Keratinocyte (primary cell): ENCODE measurements at regions not wholly inside any gene's neighbourhood (a gene's known extent, or its start where the extent isn't known, plus 50 kb on each side); places are given as distances from the start of the nearest gene placed in this dataset.

ENCODE experiments used
- EZH2 ChIP-seq: IDR thresholded peaks from one replicate; pipeline ENCODE4 v1.6.1; 2012; ENCODE audit warnings: inconsistent platforms, mild to moderate bottlenecking, low read length, moderate library complexity
- TF ChIP-seq, protein P1 (sequence below), 3 experiments: IDR thresholded peaks in 1 of 3; conservative IDR thresholded peaks in 1 of 3; optimal IDR thresholded peaks in 1 of 3; 2 replicates in 2 of 3; 3 replicates in 1 of 3; pipeline versions ENCODE3 to v1.5.1; 2011; ENCODE audit warnings: low read length in 3 of 3, mild to moderate bottlenecking in 3 of 3, moderate library complexity in 2 of 3, control low read depth in 1 of 3, inconsistent platforms in 1 of 3; ENCODE audit not compliant: insufficient read depth in 2 of 3; ENCODE audit errors: extremely low read depth in 1 of 3

DNA sequence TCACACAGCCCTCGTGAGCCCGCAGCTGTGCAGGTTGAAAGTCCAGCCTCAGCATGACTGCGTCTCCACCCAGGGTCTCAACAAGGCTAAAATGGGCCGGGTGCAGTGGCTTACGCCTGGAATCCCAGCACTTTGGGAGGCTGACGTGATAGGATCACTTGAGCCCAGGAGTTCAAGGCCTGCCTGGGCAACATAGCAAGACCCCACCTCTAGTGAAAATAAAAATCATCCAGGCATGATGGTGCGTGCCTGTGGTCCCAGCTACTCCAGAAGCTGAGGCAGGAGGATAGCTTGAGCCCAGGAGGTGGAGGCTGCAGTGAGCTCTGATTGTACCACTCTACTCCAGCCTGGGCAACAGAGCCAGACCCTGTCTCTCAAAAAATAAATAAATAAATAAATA is 100.8 kb upstream of the PRR5 start:
- TF ChIP-seq, protein P1, sequence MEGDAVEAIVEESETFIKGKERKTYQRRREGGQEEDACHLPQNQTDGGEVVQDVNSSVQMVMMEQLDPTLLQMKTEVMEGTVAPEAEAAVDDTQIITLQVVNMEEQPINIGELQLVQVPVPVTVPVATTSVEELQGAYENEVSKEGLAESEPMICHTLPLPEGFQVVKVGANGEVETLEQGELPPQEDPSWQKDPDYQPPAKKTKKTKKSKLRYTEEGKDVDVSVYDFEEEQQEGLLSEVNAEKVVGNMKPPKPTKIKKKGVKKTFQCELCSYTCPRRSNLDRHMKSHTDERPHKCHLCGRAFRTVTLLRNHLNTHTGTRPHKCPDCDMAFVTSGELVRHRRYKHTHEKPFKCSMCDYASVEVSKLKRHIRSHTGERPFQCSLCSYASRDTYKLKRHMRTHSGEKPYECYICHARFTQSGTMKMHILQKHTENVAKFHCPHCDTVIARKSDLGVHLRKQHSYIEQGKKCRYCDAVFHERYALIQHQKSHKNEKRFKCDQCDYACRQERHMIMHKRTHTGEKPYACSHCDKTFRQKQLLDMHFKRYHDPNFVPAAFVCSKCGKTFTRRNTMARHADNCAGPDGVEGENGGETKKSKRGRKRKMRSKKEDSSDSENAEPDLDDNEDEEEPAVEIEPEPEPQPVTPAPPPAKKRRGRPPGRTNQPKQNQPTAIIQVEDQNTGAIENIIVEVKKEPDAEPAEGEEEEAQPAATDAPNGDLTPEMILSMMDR (optimal IDR thresholded peaks at IDR 0.05 in 1 of 3, IDR thresholded peaks at IDR 0.05 in 1 of 3, conservative IDR thresholded peaks at IDR 0.05 in 1 of 3; ENCODE audit: extremely low read depth in 1 of 3, insufficient read depth in 2 of 3, low read length in 3 of 3), result no peak
- TF ChIP-seq EZH2, result no peak
